ENCODE measurements at regions not wholly inside any gene's neighbourhood (a gene's known extent, or its start where the extent isn't known, plus 50 kb on each side); places are given as distances from the start of the nearest gene placed in this dataset.
"Not testable (repeated sequence)": the region's sequence is repeated elsewhere in the genome, so short reads cannot be mapped to it uniquely, and the experiment has no call there.

GRCh38 chr1:148432318-148432717 is 50.8 kb downstream of the PPIAL4G start:
- H3K27me3 Mint-ChIP-seq; CTCF ChIA-PET; H3K4me3 Mint-ChIP-seq; H3K9me3 Mint-ChIP-seq; DNase-seq; H3K27ac Mint-ChIP-seq; intact Hi-C loops (cut with micrococcal nuclease); POLR2A ChIA-PET: not testable (repeated sequence)
- peaks cover 44% of the 10 kb centered on the region for H3K36me3 Mint-ChIP-seq
- peaks cover 63% of the 10 kb centered on the region for H3K4me1 Mint-ChIP-seq (ENCODE audit: low read depth)

GRCh38 chr1:148429856-148430255 is 53.2 kb downstream of the PPIAL4G start:
- H3K4me3 Mint-ChIP-seq; H3K27me3 Mint-ChIP-seq; intact Hi-C loops (cut with micrococcal nuclease); H3K27ac Mint-ChIP-seq; H3K9me3 Mint-ChIP-seq; CTCF ChIA-PET; DNase-seq; POLR2A ChIA-PET: not testable (repeated sequence)
- H3K4me1 Mint-ChIP-seq (ENCODE audit: low read depth): peaks cover 61% of the 10 kb centered on the region
- peaks cover 53% of the 10 kb centered on the region for H3K36me3 Mint-ChIP-seq

- Mint-ChIP-seq H3K27ac (peak overlapping the region; percentile 19), H3K4me1 (ENCODE audit: low read depth) (peaks cover 66% of the 10 kb centered on the region), H3K36me3 (peaks cover 48% of the 10 kb centered on the region)
- H3K27me3 Mint-ChIP-seq, CTCF ChIA-PET, H3K4me3 Mint-ChIP-seq, H3K9me3 Mint-ChIP-seq: not testable (repeated sequence)
- intact Hi-C loops (cut with micrococcal nuclease): loop anchor here (2.0 kb wide), 1 partner anchor 24 kb away; no protein-coding TSS in a partner anchor
- POLR2A ChIA-PET: interaction anchor here (0.9 kb wide), 1 partner anchor 38 kb away, joined by 5 read pairs; no protein-coding TSS in a partner anchor
- peak; percentile 69 for DNase-seq
Measured at GRCh38 chr1:148426940-148427611, 56.0 kb downstream of the PPIAL4G start.

GRCh38 chr1:148426385-148426784 is 56.7 kb downstream of the PPIAL4G start:
- peaks cover 60% of the 10 kb centered on the region for H3K4me1 Mint-ChIP-seq (ENCODE audit: low read depth)
- peaks cover 42% of the 10 kb centered on the region for H3K36me3 Mint-ChIP-seq
- POLR2A ChIA-PET: interaction anchor here (0.9 kb wide), 1 partner anchor 37 kb away, joined by 5 read pairs; no protein-coding TSS in a partner anchor
- H3K4me3 Mint-ChIP-seq, CTCF ChIA-PET, H3K9me3 Mint-ChIP-seq, DNase-seq, H3K27ac Mint-ChIP-seq, H3K27me3 Mint-ChIP-seq: not testable (repeated sequence)
- intact Hi-C loops (cut with micrococcal nuclease): loop anchor here (2.0 kb wide), 1 partner anchor 24 kb away; no protein-coding TSS in a partner anchor

- DNase-seq; H3K9me3 Mint-ChIP-seq; H3K27me3 Mint-ChIP-seq; CTCF ChIA-PET; intact Hi-C loops (cut with micrococcal nuclease); POLR2A ChIA-PET; H3K4me3 Mint-ChIP-seq: not testable (repeated sequence)
- peaks cover 27% of the 10 kb centered on the region for H3K36me3 Mint-ChIP-seq
- peak overlapping the region; percentile 11 for H3K27ac Mint-ChIP-seq
- H3K4me1 Mint-ChIP-seq (ENCODE audit: low read depth): peaks cover 47% of the 10 kb centered on the region
Measured at GRCh38 chr1:148424143-148425003, 58.7 kb downstream of the PPIAL4G start.

- POLR2A ChIA-PET: interaction anchor here (0.9 kb wide), 1 partner anchor 34 kb away, joined by 3 read pairs; no protein-coding TSS in a partner anchor
- CTCF ChIA-PET; intact Hi-C loops (cut with micrococcal nuclease); H3K4me3 Mint-ChIP-seq; H3K9me3 Mint-ChIP-seq; H3K27ac Mint-ChIP-seq; DNase-seq; H3K27me3 Mint-ChIP-seq: not testable (repeated sequence)
- peaks cover 17% of the 10 kb centered on the region for H3K36me3 Mint-ChIP-seq
- H3K4me1 Mint-ChIP-seq (ENCODE audit: low read depth): peaks cover 40% of the 10 kb centered on the region
Measured at GRCh38 chr1:148422921-148423320, 60.2 kb downstream of the PPIAL4G start.

- H3K27ac Mint-ChIP-seq; H3K9me3 Mint-ChIP-seq; DNase-seq; H3K4me1 Mint-ChIP-seq (ENCODE audit: low read depth); H3K27me3 Mint-ChIP-seq; CTCF ChIA-PET; H3K4me3 Mint-ChIP-seq; H3K36me3 Mint-ChIP-seq; POLR2A ChIA-PET; intact Hi-C loops (cut with micrococcal nuclease): not testable (repeated sequence)
Measured at GRCh38 chr1:148417241-148417640, 65.9 kb downstream of the PPIAL4G start.

GRCh38 chr1:148413385-148413784 is 69.7 kb downstream of the PPIAL4G start:
- DNase-seq; H3K4me1 Mint-ChIP-seq (ENCODE audit: low read depth); CTCF ChIA-PET; H3K27me3 Mint-ChIP-seq; H3K36me3 Mint-ChIP-seq; H3K27ac Mint-ChIP-seq; POLR2A ChIA-PET; intact Hi-C loops (cut with micrococcal nuclease); H3K4me3 Mint-ChIP-seq: not testable (repeated sequence)
- peaks cover 13% of the 10 kb centered on the region for H3K9me3 Mint-ChIP-seq

GRCh38 chr1:148404786-148405568 is 78.1 kb downstream of the PPIAL4G start:
- H3K9me3 Mint-ChIP-seq; CTCF ChIA-PET; POLR2A ChIA-PET; H3K27ac Mint-ChIP-seq; H3K36me3 Mint-ChIP-seq; intact Hi-C loops (cut with micrococcal nuclease); DNase-seq; H3K27me3 Mint-ChIP-seq; H3K4me3 Mint-ChIP-seq: not testable (repeated sequence)
- H3K4me1 Mint-ChIP-seq (ENCODE audit: low read depth): peaks cover 11% of the 10 kb centered on the region

- Mint-ChIP-seq H3K4me3 (peak overlapping the region; percentile 33), H3K4me1 (ENCODE audit: low read depth) (peaks cover 11% of the 10 kb centered on the region)
- intact Hi-C loops (cut with micrococcal nuclease): loop anchor here (2.0 kb wide), 2 partner anchors 15 to 23 kb away; no protein-coding TSS in a partner anchor
- H3K27me3 Mint-ChIP-seq, H3K36me3 Mint-ChIP-seq, H3K27ac Mint-ChIP-seq, H3K9me3 Mint-ChIP-seq, POLR2A ChIA-PET, CTCF ChIA-PET, DNase-seq: not testable (repeated sequence)
Measured at GRCh38 chr1:148403925-148404324, 79.2 kb downstream of the PPIAL4G start.

GRCh38 chr1:148403085-148403456 is 80.0 kb downstream of the PPIAL4G start:
- H3K36me3 Mint-ChIP-seq, CTCF ChIA-PET, DNase-seq, H3K27me3 Mint-ChIP-seq, H3K9me3 Mint-ChIP-seq: not testable (repeated sequence)
- Mint-ChIP-seq H3K27ac (peak overlapping the region; percentile 96), H3K4me3 (peak overlapping the region; percentile 95), H3K4me1 (ENCODE audit: low read depth) (peaks cover 16% of the 10 kb centered on the region)
- intact Hi-C loops (cut with micrococcal nuclease): loop anchor here (2.0 kb wide), 2 partner anchors 14 to 24 kb away; no protein-coding TSS in a partner anchor
- POLR2A ChIA-PET: interaction anchor here (1.0 to 2.0 kb wide), 6 partner anchors 15 to 139 kb away, joined by 3 to 30 read pairs (median 4); no protein-coding TSS in a partner anchor

All from activated CD4-positive, alpha-beta memory T cell treated with anti-CD3 and anti-CD28 coated beads for 36 hours (primary cell).